ENCODE measurements at regions not wholly inside any gene's neighbourhood (a gene's known extent, or its start where the extent isn't known, plus 50 kb on each side); places are given as distances from the start of the nearest gene placed in this dataset.

DNA sequence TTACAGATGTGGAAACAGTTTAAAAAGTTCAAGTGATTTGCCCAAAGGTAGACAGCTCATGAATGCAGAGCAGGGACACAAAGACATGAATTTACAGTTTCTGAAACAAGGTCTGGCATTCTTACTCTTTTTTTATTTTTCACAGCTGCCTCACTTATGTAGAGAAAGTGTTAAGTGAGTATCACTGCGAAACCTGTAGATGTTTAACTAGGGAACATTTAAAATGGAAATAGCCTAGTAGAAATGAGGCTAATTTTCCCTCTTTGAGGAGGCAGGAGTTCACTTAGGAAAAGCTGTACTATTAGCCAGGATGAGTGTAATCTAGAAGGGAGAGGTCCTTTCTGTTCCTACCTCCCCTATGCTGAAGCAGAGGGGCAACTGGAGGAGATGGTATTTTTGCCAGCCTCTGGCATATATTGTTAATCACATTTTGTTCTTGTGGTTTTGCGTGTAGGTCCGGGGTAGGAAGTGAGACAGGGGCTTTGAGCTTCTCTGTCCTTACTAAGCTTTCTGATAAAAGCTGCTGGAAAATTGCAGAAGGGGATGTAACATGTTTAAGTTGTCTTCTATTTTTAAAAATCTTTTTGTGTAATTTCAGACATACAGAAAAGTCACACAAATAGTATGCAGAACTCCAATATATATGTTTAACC is 492.8 kb upstream of the NR3C2 start:
- no peak for TF ChIP-seq MLX (CRISPR knock-in tag; IDR thresholded peaks at IDR 0.05)
- no peak for TF ChIP-seq ZNF879 (CRISPR knock-in tag; IDR thresholded peaks at IDR 0.05)
- no peak for TF ChIP-seq RBAK (CRISPR knock-in tag; IDR thresholded peaks at IDR 0.05)
- no peak for TF ChIP-seq SAFB2 (CRISPR knock-in tag; IDR thresholded peaks at IDR 0.05; ENCODE audit: borderline replicate concordance, low read depth)
- TF ChIP-seq ZNF598 (CRISPR knock-in tag; IDR thresholded peaks at IDR 0.05; ENCODE audit: borderline replicate concordance), result no peak
- TF ChIP-seq SETDB1 (CRISPR knock-in tag; IDR thresholded peaks at IDR 0.05; ENCODE audit: borderline replicate concordance), result no peak
- no peak for TF ChIP-seq MYNN (CRISPR knock-in tag; IDR thresholded peaks at IDR 0.05; ENCODE audit: low read depth)
- no peak for TF ChIP-seq ZNF609 (CRISPR knock-in tag; IDR thresholded peaks at IDR 0.05; ENCODE audit: borderline replicate concordance)
- no peak for TF ChIP-seq ZNF460 (CRISPR knock-in tag; IDR thresholded peaks at IDR 0.05; ENCODE audit: borderline replicate concordance)
- TF ChIP-seq ZBTB38 (CRISPR knock-in tag; IDR thresholded peaks at IDR 0.05), result no peak
- TF ChIP-seq MYC (CRISPR knock-in tag; IDR thresholded peaks at IDR 0.05; ENCODE audit: borderline replicate concordance), result no peak
- no peak for TF ChIP-seq FOXP1 (IDR thresholded peaks at IDR 0.05)
- no peak for TF ChIP-seq FOXP1 (CRISPR knock-in tag; IDR thresholded peaks at IDR 0.05)
- TF ChIP-seq SNAPC5 (CRISPR knock-in tag; IDR thresholded peaks at IDR 0.05; ENCODE audit: borderline replicate concordance), result no peak

Data from HepG2 (cell line).